ENCODE measurements at regions not wholly inside any gene's neighbourhood (a gene's known extent, or its start where the extent isn't known, plus 50 kb on each side); places are given as distances from the start of the nearest gene placed in this dataset.

DNA sequence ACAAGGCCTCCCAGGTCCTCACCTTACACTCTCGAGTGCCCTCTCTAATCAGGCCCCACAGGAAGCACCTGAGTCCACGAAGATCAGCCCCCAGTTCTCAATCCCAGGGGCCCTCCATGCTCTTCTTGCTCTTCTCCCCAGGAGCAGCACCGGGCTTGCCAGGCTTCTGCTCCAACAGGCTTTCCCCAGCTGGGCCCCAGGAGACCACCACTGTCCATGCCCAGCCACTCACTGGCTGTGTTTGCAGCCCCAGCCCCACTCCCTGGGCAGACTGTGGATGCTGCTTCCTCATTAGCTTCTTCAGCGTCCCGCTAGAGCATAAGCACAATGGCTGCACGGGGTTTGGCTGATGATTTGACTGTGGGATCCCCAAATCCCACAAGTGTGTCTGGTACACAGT, 781.9 kb downstream of the GALR1 start:
- TF ChIP-seq, protein P1, sequence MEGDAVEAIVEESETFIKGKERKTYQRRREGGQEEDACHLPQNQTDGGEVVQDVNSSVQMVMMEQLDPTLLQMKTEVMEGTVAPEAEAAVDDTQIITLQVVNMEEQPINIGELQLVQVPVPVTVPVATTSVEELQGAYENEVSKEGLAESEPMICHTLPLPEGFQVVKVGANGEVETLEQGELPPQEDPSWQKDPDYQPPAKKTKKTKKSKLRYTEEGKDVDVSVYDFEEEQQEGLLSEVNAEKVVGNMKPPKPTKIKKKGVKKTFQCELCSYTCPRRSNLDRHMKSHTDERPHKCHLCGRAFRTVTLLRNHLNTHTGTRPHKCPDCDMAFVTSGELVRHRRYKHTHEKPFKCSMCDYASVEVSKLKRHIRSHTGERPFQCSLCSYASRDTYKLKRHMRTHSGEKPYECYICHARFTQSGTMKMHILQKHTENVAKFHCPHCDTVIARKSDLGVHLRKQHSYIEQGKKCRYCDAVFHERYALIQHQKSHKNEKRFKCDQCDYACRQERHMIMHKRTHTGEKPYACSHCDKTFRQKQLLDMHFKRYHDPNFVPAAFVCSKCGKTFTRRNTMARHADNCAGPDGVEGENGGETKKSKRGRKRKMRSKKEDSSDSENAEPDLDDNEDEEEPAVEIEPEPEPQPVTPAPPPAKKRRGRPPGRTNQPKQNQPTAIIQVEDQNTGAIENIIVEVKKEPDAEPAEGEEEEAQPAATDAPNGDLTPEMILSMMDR (IDR thresholded peaks at IDR 0.05; ENCODE audit: low read depth, low read length) = no peak
- H3K4me3 ChIP-seq (ENCODE audit: low read depth, low read length) = no peak overlapping the region

DNA sequence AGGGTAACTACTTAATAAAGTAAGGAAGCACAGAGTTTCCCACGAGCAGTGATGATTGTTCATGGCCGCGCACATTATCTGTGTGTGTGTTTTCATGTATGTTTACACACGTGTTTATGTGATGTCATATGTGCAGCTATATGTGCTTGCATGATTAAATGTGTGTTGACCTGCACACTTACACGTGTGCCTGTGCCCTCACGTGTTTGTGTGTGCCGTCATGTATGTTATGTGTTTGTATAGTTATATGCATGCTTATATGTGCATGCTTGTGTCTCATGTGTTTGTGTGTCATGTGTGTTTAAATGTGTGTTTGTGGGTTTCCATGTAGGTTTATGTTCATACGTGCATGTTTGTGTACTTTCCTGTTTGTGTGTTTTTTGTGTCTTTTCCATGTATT, 782.3 kb downstream of the GALR1 start:
- H3K4me3 ChIP-seq (ENCODE audit: low read depth, low read length) = no peak overlapping the region
- TF ChIP-seq, protein P1 (IDR thresholded peaks at IDR 0.05; ENCODE audit: low read depth, low read length) = no peak

DNA sequence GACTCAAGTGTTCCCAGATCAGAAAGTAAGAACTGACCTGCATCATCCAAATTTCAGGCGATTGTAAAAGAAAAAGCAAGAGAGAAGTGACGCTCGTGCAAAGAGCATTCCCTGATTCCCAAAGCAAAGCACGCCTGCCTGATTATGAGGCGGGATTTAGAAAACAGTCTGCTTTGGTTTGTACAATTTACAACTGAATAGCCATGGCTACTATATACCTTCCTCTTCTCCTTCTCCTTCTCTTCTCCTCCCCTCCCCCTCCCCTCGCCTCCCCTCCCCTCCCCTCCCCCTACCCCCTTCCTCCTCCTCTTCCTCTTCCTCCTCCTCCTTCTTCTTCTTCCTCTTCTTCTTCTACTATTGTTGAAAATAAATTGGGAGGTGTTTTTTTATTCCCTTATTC, 782.9 kb downstream of the GALR1 start:
- H3K4me3 ChIP-seq (ENCODE audit: low read depth, low read length) = no peak overlapping the region
- TF ChIP-seq, protein P1 (IDR thresholded peaks at IDR 0.05; ENCODE audit: low read depth, low read length) = no peak

DNA sequence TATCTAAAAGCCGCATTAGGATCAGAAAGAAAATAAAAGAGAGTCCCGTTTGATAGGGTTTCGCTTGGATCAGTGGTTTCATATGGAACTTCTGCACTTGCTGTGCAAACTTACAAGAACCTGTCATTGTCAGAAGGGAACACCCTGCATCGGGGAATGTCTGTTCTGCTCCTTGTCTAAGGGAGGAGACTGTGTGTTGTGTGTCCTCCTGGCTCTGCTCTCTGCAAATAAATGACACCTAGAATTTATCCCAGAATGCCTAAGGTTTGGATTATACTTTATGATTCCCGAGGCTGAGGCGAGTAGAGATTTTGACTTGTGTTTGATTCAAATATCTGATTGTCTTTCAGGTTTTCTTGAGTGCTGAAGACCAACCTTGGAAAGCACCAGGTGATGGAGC, 785.1 kb downstream of the GALR1 start:
- H3K4me3 ChIP-seq (ENCODE audit: low read depth, low read length) = no peak overlapping the region
- TF ChIP-seq, protein P1 (IDR thresholded peaks at IDR 0.05; ENCODE audit: low read depth, low read length) = no peak

DNA sequence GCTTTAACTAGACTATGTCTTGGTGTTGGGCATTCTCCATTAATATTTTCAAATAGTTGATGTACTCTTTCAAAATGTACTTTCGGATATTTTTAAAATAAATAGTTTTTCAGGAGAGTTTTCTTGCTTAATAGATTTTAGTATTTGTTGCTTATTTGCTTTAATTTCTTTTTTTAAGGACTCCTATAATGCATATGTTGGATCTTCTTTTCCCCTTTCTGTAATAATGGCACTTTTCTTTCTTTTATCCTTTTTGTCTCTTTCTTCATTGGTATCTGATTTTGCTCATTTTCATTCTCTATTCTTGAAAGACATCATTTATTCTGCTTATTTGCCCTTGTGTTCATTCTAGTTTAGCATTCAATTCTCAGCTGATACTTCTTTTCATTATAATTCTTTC, 791.6 kb downstream of the GALR1 start:
- H3K4me3 ChIP-seq (ENCODE audit: low read depth, low read length) = no peak overlapping the region
- TF ChIP-seq, protein P1 (IDR thresholded peaks at IDR 0.05; ENCODE audit: low read depth, low read length) = no peak

DNA sequence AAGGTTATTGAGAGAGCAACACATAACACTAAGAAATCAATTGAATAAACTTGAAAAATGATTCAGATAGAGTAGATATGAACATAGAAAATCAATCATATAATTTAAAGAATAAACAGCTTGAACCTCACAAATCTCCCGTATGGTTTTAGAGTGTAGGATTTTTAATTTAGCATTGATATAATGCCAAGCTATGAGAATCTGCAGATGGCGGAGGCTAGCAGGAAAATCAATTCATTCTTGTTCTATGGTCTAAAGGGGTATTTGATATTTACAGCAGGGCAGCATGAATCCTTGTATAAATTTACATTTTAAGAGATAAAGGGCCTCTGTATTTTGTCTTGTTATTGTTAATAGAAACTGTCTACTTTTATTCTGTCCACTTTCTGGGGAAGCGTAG, 797.0 kb downstream of the GALR1 start:
- no peak overlapping the region for H3K4me3 ChIP-seq (ENCODE audit: low read depth, low read length)
- TF ChIP-seq, protein P1 (IDR thresholded peaks at IDR 0.05; ENCODE audit: low read depth, low read length) = no peak

DNA sequence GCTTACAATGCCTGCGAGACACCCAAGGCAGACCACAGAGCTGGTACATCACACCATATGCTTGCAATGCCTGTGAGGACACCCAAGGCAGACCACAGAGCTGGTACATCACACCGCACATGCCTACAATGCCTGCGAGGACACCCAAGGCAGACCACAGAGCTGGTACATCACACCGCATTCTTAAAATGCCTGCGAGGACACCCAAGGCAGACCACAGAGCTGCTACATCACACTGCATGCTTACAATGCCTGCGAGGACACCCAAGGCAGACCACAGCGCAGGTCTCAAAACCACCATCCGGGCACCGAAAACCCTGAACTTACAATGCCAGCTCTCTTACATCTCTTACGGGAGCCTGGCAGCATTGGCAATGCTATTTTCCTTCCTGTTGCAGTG, 799.6 kb downstream of the GALR1 start:
- TF ChIP-seq, protein P1 (IDR thresholded peaks at IDR 0.05; ENCODE audit: low read depth, low read length) = no peak

More for the DNA sequence above, 799.6 kb downstream of the GALR1 start:
- no peak overlapping the region for H3K4me3 ChIP-seq (ENCODE audit: low read depth, low read length)
